Activated CD4-positive, alpha-beta memory T cell treated with anti-CD3 and anti-CD28 coated beads, Interleukin-2, amount 10 ng/mL, durations not matched to agents 7 days and 5 days (primary cell): ENCODE measurements at regions not wholly inside any gene's neighbourhood (a gene's known extent, or its start where the extent isn't known, plus 50 kb on each side); places are given as distances from the start of the nearest gene placed in this dataset.

Experiments
- CTCF ChIA-PET: fragments of 350-600 bp; sonication (Branson Sonifier 250); formaldehyde crosslinking; loops from one replicate; lab custom pipeline; 2021; ENCODE audit warnings: antibody characterized with exemption, inconsistent platforms; lab: Charles Lee
- POLR2A ChIA-PET: fragments of 350-600 bp; sonication (Branson Sonifier 250); formaldehyde crosslinking; loops from one replicate; lab custom pipeline; 2021; ENCODE audit warnings: antibody characterized with exemption; lab: Charles Lee
- DNase-seq: peaks from one replicate; pipeline ENCODE4 v3.0.0-alpha.2; 2020
- H3K27ac Mint-ChIP-seq: one replicate; pipeline ENCODE4 v1.8.0; 2021; ENCODE audit warnings: mild to moderate bottlenecking, mixed read lengths
- H3K27me3 Mint-ChIP-seq: one replicate; pipeline ENCODE4 v1.8.0; 2021; ENCODE audit warnings: mixed read lengths
- H3K36me3 Mint-ChIP-seq: one replicate; pipeline ENCODE4 v1.8.0; 2021; ENCODE audit warnings: low read depth, mixed read lengths
- H3K4me1 Mint-ChIP-seq: one replicate; pipeline ENCODE4 v1.8.0; 2021; ENCODE audit warnings: mixed read lengths
- H3K4me3 Mint-ChIP-seq: one replicate; pipeline ENCODE4 v1.8.0; 2021; ENCODE audit warnings: mild to moderate bottlenecking, mixed read lengths
- H3K9me3 Mint-ChIP-seq: one replicate; pipeline ENCODE4 v1.8.0; 2021; ENCODE audit warnings: mixed read lengths

- ChIA-PET POLR2A (no interaction called here), CTCF (interaction anchor here (1.0 kb wide), 1 partner anchor 13 kb away, joined by 3 read pairs; no protein-coding TSS in a partner anchor)
- no peaks in the 10 kb centered on the region for H3K27me3 Mint-ChIP-seq
These were observed 1211.5 kb downstream of the SORCS1 start for GRCh38 chr10:105953056-105953455.

GRCh38 chr10:105952153-105952552 is 1212.4 kb downstream of the SORCS1 start:
- POLR2A ChIA-PET = no interaction called here
- no peak overlapping the region for H3K27ac Mint-ChIP-seq
- no peaks in the 10 kb centered on the region for H3K4me1 Mint-ChIP-seq
- DNase-seq = no peak
- H3K4me3 Mint-ChIP-seq = no peak overlapping the region
- H3K36me3 Mint-ChIP-seq = no peaks in the 10 kb centered on the region
- no peaks in the 10 kb centered on the region for H3K27me3 Mint-ChIP-seq
- CTCF ChIA-PET = interaction anchor here (1.0 kb wide), 1 partner anchor 14 kb away, joined by 3 read pairs; no protein-coding TSS in a partner anchor
- H3K9me3 Mint-ChIP-seq = no peaks in the 10 kb centered on the region

More at GRCh38 chr10:105953056-105953455, 1211.5 kb downstream of the SORCS1 start:
- H3K36me3 Mint-ChIP-seq = no peaks in the 10 kb centered on the region
- no peaks in the 10 kb centered on the region for H3K9me3 Mint-ChIP-seq
- no peak overlapping the region for H3K27ac Mint-ChIP-seq
- no peak for DNase-seq
- no peak overlapping the region for H3K4me3 Mint-ChIP-seq
- no peaks in the 10 kb centered on the region for H3K4me1 Mint-ChIP-seq

DNA sequence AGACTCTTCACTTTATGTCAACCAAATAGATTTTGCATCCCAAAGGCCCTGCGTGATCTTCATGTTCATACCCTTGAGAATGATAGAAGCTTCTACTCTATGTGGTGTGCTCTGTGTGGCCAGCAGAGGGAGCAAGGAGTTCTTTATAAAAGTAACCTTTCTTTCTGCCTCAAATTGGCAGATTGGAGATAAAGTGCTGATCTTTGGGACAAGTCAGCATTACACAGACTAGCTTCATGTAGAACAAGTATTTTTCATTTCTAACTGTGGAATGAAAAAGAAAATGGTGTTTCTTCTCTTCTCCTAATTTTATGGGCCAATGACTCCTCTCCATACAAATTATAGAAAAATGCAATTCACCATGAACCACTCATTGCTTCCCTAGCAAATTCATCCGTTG is 1214.1 kb downstream of the SORCS1 start:
- POLR2A ChIA-PET = no interaction called here
- CTCF ChIA-PET = interaction anchor here (1.0 to 1.5 kb wide), 3 partner anchors 9 to 24 kb away, joined by 4 to 5 read pairs (median 4); no protein-coding TSS in a partner anchor
- H3K4me3 Mint-ChIP-seq = no peak overlapping the region
- no peak overlapping the region for H3K27ac Mint-ChIP-seq
- no peaks in the 10 kb centered on the region for H3K9me3 Mint-ChIP-seq
- no peaks in the 10 kb centered on the region for H3K27me3 Mint-ChIP-seq
- no peaks in the 10 kb centered on the region for H3K36me3 Mint-ChIP-seq
- no peaks in the 10 kb centered on the region for H3K4me1 Mint-ChIP-seq
- DNase-seq = no peak

- Mint-ChIP-seq H3K4me3 (no peak overlapping the region), H3K27ac (no peak overlapping the region), H3K27me3 (no peaks in the 10 kb centered on the region), H3K4me1 (no peaks in the 10 kb centered on the region), H3K36me3 (no peaks in the 10 kb centered on the region), H3K9me3 (peaks cover 1% of the 10 kb centered on the region)
- POLR2A ChIA-PET = no interaction called here
- CTCF ChIA-PET = interaction anchor here (1.0 to 1.5 kb wide), 3 partner anchors 8 to 24 kb away, joined by 4 to 5 read pairs (median 4); no protein-coding TSS in a partner anchor
- no peak for DNase-seq
These were observed 1214.8 kb downstream of the SORCS1 start for GRCh38 chr10:105949721-105950120.

GRCh38 chr10:105925045-105925785 is 1239.3 kb downstream of the SORCS1 start:
- ChIA-PET CTCF (no interaction called here), POLR2A (no interaction called here)
- H3K27me3 Mint-ChIP-seq = no peaks in the 10 kb centered on the region

GRCh38 chr10:105921348-105921747 is 1243.2 kb downstream of the SORCS1 start:
- ChIA-PET POLR2A (no interaction called here), CTCF (no interaction called here)
- H3K36me3 Mint-ChIP-seq = no peaks in the 10 kb centered on the region
- H3K4me1 Mint-ChIP-seq = no peaks in the 10 kb centered on the region
- no peak overlapping the region for H3K27ac Mint-ChIP-seq
- H3K27me3 Mint-ChIP-seq = no peaks in the 10 kb centered on the region
- H3K9me3 Mint-ChIP-seq = peaks cover 14% of the 10 kb centered on the region
- H3K4me3 Mint-ChIP-seq = no peak overlapping the region
- DNase-seq = no peak

More at GRCh38 chr10:105925045-105925785, 1239.3 kb downstream of the SORCS1 start:
- Mint-ChIP-seq H3K9me3 (peaks cover 16% of the 10 kb centered on the region), H3K27ac (no peak overlapping the region), H3K4me1 (no peaks in the 10 kb centered on the region), H3K36me3 (no peaks in the 10 kb centered on the region), H3K4me3 (no peak overlapping the region)
- no peak for DNase-seq

GRCh38 chr10:105914432-105914831 is 1250.1 kb downstream of the SORCS1 start:
- no peaks in the 10 kb centered on the region for H3K27me3 Mint-ChIP-seq
- H3K4me3 Mint-ChIP-seq = no peak overlapping the region
- H3K4me1 Mint-ChIP-seq = no peaks in the 10 kb centered on the region
- H3K36me3 Mint-ChIP-seq = no peaks in the 10 kb centered on the region
- H3K9me3 Mint-ChIP-seq = peaks cover 4% of the 10 kb centered on the region
- DNase-seq = no peak
- CTCF ChIA-PET = no interaction called here
- POLR2A ChIA-PET = no interaction called here
- H3K27ac Mint-ChIP-seq = no peak overlapping the region

- no peaks in the 10 kb centered on the region for H3K4me1 Mint-ChIP-seq
- no peaks in the 10 kb centered on the region for H3K36me3 Mint-ChIP-seq
- ChIA-PET CTCF (no interaction called here), POLR2A (no interaction called here)
- no peaks in the 10 kb centered on the region for H3K9me3 Mint-ChIP-seq
- no peaks in the 10 kb centered on the region for H3K27me3 Mint-ChIP-seq
- H3K27ac Mint-ChIP-seq = no peak overlapping the region
- DNase-seq = no peak
- H3K4me3 Mint-ChIP-seq = no peak overlapping the region
These were observed 1255.8 kb downstream of the SORCS1 start for GRCh38 chr10:105908701-105909100.

DNA sequence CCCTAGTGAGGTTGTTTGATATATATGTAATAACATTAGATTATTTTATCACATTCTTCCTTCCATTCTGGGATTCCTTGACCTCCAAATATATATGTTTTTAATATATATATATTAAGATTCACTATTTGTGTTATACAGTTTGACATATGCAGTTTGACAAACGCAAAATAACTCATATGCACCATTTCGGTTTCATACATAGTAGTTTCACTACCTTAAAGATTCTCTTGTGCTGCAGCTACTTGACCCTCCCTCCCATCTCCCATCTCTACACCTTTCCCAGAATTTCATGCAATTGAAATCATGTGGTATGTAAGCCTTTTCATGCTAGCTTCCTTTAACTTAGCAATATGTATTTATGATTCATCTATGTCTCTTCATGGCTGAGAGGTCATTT is 1244.4 kb downstream of the SORCS3 start:
- H3K27me3 Mint-ChIP-seq = no peaks in the 10 kb centered on the region
- DNase-seq = no peak
- no peak overlapping the region for H3K4me3 Mint-ChIP-seq
- no peaks in the 10 kb centered on the region for H3K36me3 Mint-ChIP-seq
- ChIA-PET CTCF (no interaction called here), POLR2A (no interaction called here)
- no peaks in the 10 kb centered on the region for H3K4me1 Mint-ChIP-seq
- H3K9me3 Mint-ChIP-seq = peaks cover 5% of the 10 kb centered on the region
- no peak overlapping the region for H3K27ac Mint-ChIP-seq

- H3K9me3 Mint-ChIP-seq = no peaks in the 10 kb centered on the region
- no peak for DNase-seq
- no peaks in the 10 kb centered on the region for H3K4me1 Mint-ChIP-seq
- H3K4me3 Mint-ChIP-seq = no peak overlapping the region
- H3K27ac Mint-ChIP-seq = no peak overlapping the region
- H3K36me3 Mint-ChIP-seq = no peaks in the 10 kb centered on the region
- ChIA-PET POLR2A (no interaction called here), CTCF (no interaction called here)
- H3K27me3 Mint-ChIP-seq = no peaks in the 10 kb centered on the region
These were observed 1238.3 kb downstream of the SORCS3 start for GRCh38 chr10:105879401-105879800.

DNA sequence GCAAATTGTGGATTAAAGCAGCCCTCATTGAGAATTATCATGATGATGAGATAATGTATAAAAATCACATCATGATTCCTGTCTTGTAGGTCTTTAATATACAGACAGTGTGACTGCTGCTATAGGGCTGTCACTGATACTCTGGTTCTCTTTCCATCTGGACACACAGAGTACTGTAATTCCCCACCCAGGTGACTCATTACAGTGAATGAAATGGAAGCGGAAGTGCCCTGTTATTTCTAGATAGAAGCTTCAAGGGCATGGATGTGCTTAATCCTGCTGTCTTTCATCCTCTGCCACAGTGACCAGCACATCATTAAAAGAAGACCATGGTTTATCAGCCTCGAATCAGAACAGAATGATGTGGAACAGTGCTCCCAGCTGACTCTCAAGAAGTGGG is 1234.0 kb downstream of the SORCS3 start:
- ChIA-PET POLR2A (no interaction called here), CTCF (no interaction called here)
- Mint-ChIP-seq H3K36me3 (no peaks in the 10 kb centered on the region), H3K27ac (no peak overlapping the region), H3K27me3 (no peaks in the 10 kb centered on the region), H3K4me1 (no peaks in the 10 kb centered on the region), H3K9me3 (peaks cover 2% of the 10 kb centered on the region), H3K4me3 (no peak overlapping the region)
- DNase-seq = no peak

GRCh38 chr10:105872665-105873064 is 1231.6 kb downstream of the SORCS3 start:
- POLR2A ChIA-PET = no interaction called here
- Mint-ChIP-seq H3K4me3 (no peak overlapping the region), H3K9me3 (peaks cover 2% of the 10 kb centered on the region), H3K27me3 (no peaks in the 10 kb centered on the region), H3K4me1 (no peaks in the 10 kb centered on the region), H3K27ac (no peak overlapping the region), H3K36me3 (no peaks in the 10 kb centered on the region)
- CTCF ChIA-PET = no interaction called here
- DNase-seq = no peak

DNA sequence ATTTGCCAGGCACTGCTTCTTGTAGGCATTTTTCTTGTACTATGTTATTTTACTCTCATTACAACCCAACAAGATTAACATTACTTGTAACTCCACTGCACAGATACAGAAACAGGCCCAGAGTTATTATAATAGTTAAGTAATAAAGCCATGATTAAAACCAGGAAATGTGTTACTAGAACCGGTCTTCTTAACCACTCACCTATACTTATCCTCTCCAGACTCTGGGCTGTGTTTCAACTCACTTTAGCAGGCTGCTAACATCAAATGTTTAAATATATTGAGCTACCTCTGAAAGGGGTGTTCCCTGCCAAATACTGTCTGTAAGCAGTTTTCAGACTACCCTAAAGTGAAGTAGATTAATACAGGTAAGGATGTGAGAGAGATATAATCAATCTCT is 1227.8 kb downstream of the SORCS3 start:
- Mint-ChIP-seq H3K4me1 (no peaks in the 10 kb centered on the region), H3K27me3 (no peaks in the 10 kb centered on the region), H3K9me3 (peaks cover 2% of the 10 kb centered on the region), H3K36me3 (no peaks in the 10 kb centered on the region), H3K27ac (no peak overlapping the region), H3K4me3 (no peak overlapping the region)
- POLR2A ChIA-PET = no interaction called here
- no peak for DNase-seq
- CTCF ChIA-PET = no interaction called here

GRCh38 chr10:105864854-105865253 is 1223.8 kb downstream of the SORCS3 start:
- POLR2A ChIA-PET = no interaction called here
- H3K4me3 Mint-ChIP-seq = no peak overlapping the region
- H3K4me1 Mint-ChIP-seq = no peaks in the 10 kb centered on the region
- H3K9me3 Mint-ChIP-seq = no peaks in the 10 kb centered on the region
- H3K27ac Mint-ChIP-seq = no peak overlapping the region
- CTCF ChIA-PET = no interaction called here
- no peak for DNase-seq
- H3K27me3 Mint-ChIP-seq = no peaks in the 10 kb centered on the region
- H3K36me3 Mint-ChIP-seq = no peaks in the 10 kb centered on the region
